ENCODE measurements at regions not wholly inside any gene's neighbourhood (a gene's known extent, or its start where the extent isn't known, plus 50 kb on each side); places are given as distances from the start of the nearest gene placed in this dataset.

DNA sequence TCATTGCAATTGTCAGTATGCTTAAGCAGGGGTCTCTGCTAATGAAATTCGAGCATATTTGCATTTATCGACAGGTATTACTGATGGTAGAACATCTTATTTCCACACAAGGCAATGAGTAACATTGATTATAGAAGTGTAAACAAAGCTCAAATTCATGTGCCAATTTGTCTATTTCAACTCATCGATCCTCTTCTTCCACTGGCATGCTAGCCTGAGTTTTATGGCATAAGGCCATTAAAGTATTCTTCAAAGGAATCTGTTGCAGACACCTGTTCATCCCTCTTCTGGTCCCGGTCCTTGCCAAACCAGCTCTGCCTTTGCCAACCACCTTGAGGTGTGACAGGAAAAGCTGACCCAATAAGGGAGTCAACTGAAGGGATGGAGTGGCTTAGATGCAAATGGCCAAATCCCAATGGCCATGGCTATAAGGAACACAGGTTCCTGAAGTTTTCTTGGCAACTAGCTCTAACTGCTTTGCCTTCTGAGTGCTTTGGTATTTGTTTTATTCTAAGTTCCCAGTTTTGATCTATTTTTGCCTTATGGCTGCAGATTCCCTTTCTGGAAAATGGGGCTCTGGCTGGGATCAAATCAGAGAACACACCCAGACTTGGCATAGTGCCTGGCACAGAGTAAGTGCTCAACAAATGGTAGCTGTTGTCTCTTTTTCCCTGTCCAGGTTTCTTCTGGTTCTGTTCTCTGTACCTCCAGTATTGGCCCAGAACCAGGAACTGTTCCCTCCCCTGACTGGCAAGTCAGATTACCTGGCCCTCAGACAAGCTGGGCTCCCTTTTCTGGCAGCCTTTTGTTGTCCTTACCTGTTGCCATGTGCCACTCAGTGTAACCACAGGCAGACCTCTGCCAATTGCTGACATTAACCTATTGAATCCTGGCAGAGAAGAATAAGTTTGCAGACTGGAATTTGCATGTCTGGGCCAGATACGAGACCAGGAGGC, 63.1 kb downstream of the RTL9 start:
- no peaks in the 10 kb centered on the region for H3K36me3 ChIP-seq (ENCODE audit: control insufficient read depth, insufficient read depth, low read length)
- no peak for TF ChIP-seq EZH2 (IDR thresholded peaks at IDR 0.05; ENCODE audit: low read length, missing control alignments)
- TF ChIP-seq CTCF (conservative IDR thresholded peaks at IDR 0.05 in 1 of 2, IDR thresholded peaks at IDR 0.05 in 1 of 2; ENCODE audit: low read depth in 1 of 2, low read length in 2 of 2): no peak
- no peaks in the 10 kb centered on the region for H3K9me3 ChIP-seq (ENCODE audit: control insufficient read depth, insufficient read depth, low read depth, low read length)
- peaks cover 11% of the 10 kb centered on the region for H3K4me1 ChIP-seq (ENCODE audit: control insufficient read depth, extremely low read depth, insufficient read depth, low read length)
- no peak overlapping the region for H3K4me3 ChIP-seq (replicated peaks in 1 of 4; ENCODE audit: control extremely low read depth in 1 of 4, insufficient read depth in 1 of 4, low read depth in 3 of 4, low read length in 4 of 4)
- H2AFZ ChIP-seq (ENCODE audit: low read length): no peak overlapping the region
- no peak for DNase-seq (ENCODE audit: low read depth in 2 of 2)
- no peak overlapping the region for H3K9ac ChIP-seq (ENCODE audit: insufficient read depth, low read length)
- H3K4me2 ChIP-seq (ENCODE audit: extremely low read depth, insufficient read depth, low read length): no peak overlapping the region
- no peaks in the 10 kb centered on the region for H3K27me3 ChIP-seq (ENCODE audit: control insufficient read depth, insufficient read depth, low read length)
- no peaks in the 10 kb centered on the region for H4K20me1 ChIP-seq (ENCODE audit: control insufficient read depth, extremely low read depth, insufficient read depth, low read length)
- no peaks in the 10 kb centered on the region for H3K79me2 ChIP-seq (ENCODE audit: control insufficient read depth, insufficient read depth, low read length)
- no peak overlapping the region for H3K27ac ChIP-seq (ENCODE audit: insufficient read depth, low read length)

DNA sequence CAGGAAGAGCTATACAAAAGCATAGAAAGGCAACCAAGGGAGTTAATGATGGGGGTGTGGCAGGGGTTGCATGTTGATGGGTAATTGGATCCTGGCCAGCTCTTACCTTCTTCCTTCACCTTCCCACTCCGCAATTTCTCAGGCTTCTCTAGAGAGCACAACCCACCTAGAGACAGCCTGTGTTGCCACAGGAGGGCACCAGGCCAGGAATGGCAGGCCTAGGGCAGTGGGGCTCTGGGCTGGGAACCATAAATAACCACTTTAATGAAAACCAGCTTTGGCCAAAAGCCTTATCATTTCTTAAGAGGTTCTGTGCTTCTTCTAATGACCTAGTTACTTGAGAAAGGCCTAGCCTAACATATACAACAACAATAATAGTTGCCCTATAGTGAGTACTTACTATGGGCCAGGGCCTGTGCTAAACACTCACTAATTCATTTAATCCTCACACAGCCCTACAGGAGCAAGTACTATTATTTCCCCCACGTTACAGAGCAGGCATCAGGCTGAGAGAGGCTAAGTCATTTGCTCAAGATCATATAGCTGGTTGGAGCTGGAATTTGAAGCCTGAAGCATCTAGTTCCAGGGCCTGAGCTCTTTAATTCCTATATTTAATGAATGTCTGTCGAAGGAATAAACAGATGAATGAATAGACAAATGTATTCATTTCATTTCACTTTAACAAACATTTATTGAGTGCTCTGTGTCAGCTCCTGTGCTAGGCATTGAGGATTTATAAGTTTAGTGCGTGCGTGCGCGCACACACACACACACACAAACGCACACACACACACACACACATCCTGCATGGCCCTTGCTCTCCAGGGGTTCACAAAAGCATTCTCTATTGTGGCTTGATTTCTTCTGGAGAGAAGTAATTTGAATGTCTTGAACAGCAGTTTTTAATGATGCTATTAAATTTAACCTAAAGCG, 66.8 kb downstream of the RTL9 start:
- Histone ChIP-seq H3K36me3 (ENCODE audit: control insufficient read depth, insufficient read depth, low read length) (no peaks in the 10 kb centered on the region), H4K20me1 (ENCODE audit: control insufficient read depth, extremely low read depth, insufficient read depth, low read length) (no peaks in the 10 kb centered on the region), H2AFZ (ENCODE audit: low read length) (no peak overlapping the region), H3K4me1 (ENCODE audit: control insufficient read depth, extremely low read depth, insufficient read depth, low read length) (peaks cover 2% of the 10 kb centered on the region), H3K27me3 (ENCODE audit: control insufficient read depth, insufficient read depth, low read length) (no peaks in the 10 kb centered on the region), H3K9ac (ENCODE audit: insufficient read depth, low read length) (no peak overlapping the region), H3K4me3 (replicated peaks in 1 of 4; ENCODE audit: control extremely low read depth in 1 of 4, insufficient read depth in 1 of 4, low read depth in 3 of 4, low read length in 4 of 4) (no peak overlapping the region), H3K9me3 (ENCODE audit: control insufficient read depth, insufficient read depth, low read depth, low read length) (no peaks in the 10 kb centered on the region), H3K79me2 (ENCODE audit: control insufficient read depth, insufficient read depth, low read length) (no peaks in the 10 kb centered on the region), H3K27ac (ENCODE audit: insufficient read depth, low read length) (no peak overlapping the region), H3K4me2 (ENCODE audit: extremely low read depth, insufficient read depth, low read length) (no peak overlapping the region)
- TF ChIP-seq EZH2 (IDR thresholded peaks at IDR 0.05; ENCODE audit: low read length, missing control alignments): no peak
- no peak for TF ChIP-seq CTCF (conservative IDR thresholded peaks at IDR 0.05 in 1 of 2, IDR thresholded peaks at IDR 0.05 in 1 of 2; ENCODE audit: low read depth in 1 of 2, low read length in 2 of 2)
- DNase-seq (ENCODE audit: low read depth in 2 of 2): no peak

GRCh38 chrX:110426155-110426504, 67.5 kb downstream of the RTL9 start:
- no peak overlapping the region for H3K4me3 ChIP-seq (replicated peaks in 1 of 4; ENCODE audit: control extremely low read depth in 1 of 4, insufficient read depth in 1 of 4, low read depth in 3 of 4, low read length in 4 of 4)
- H3K27me3 ChIP-seq (ENCODE audit: control insufficient read depth, insufficient read depth, low read length): peaks cover 2% of the 10 kb centered on the region
- H3K9me3 ChIP-seq (ENCODE audit: control insufficient read depth, insufficient read depth, low read depth, low read length): no peaks in the 10 kb centered on the region
- H3K79me2 ChIP-seq (ENCODE audit: control insufficient read depth, insufficient read depth, low read length): no peaks in the 10 kb centered on the region
- no peak overlapping the region for H3K27ac ChIP-seq (ENCODE audit: insufficient read depth, low read length)
- no peak for TF ChIP-seq EZH2 (IDR thresholded peaks at IDR 0.05; ENCODE audit: low read length, missing control alignments)
- no peak for TF ChIP-seq CTCF (conservative IDR thresholded peaks at IDR 0.05 in 1 of 2, IDR thresholded peaks at IDR 0.05 in 1 of 2; ENCODE audit: low read depth in 1 of 2, low read length in 2 of 2)
- no peak overlapping the region for H2AFZ ChIP-seq (ENCODE audit: low read length)
- H4K20me1 ChIP-seq (ENCODE audit: control insufficient read depth, extremely low read depth, insufficient read depth, low read length): no peaks in the 10 kb centered on the region
- no peak overlapping the region for H3K4me2 ChIP-seq (ENCODE audit: extremely low read depth, insufficient read depth, low read length)
- H3K9ac ChIP-seq (ENCODE audit: insufficient read depth, low read length): no peak overlapping the region
- H3K4me1 ChIP-seq (ENCODE audit: control insufficient read depth, extremely low read depth, insufficient read depth, low read length): no peaks in the 10 kb centered on the region
- H3K36me3 ChIP-seq (ENCODE audit: control insufficient read depth, insufficient read depth, low read length): no peaks in the 10 kb centered on the region
- no peak for DNase-seq (ENCODE audit: low read depth in 2 of 2)

All from fibroblast of lung (primary cell).